ENCODE measurements at regions not wholly inside any gene's neighbourhood (a gene's known extent, or its start where the extent isn't known, plus 50 kb on each side); places are given as distances from the start of the nearest gene placed in this dataset.

GRCh38 chr18:30766053-30766452 lies 276.5 kb downstream of the DSC3 start:
- Histone ChIP-seq H3K9me3 (ENCODE audit: control extremely low read depth in 1 of 3, control insufficient read depth in 2 of 3, insufficient read depth in 1 of 3, low read length in 2 of 3) (no peaks in the 10 kb centered on the region), H2AFZ (ENCODE audit: insufficient read depth, low read depth, low read length, poor library complexity, severe bottlenecking) (no peak overlapping the region), H3K9ac (ENCODE audit: low read length) (no peak overlapping the region), H3K4me2 (replicated peaks; ENCODE audit: low read depth, low read length, poor library complexity, severe bottlenecking) (no peak overlapping the region), H3K4me1 (ENCODE audit: control insufficient read depth in 2 of 2, insufficient read depth in 2 of 2, low read length in 2 of 2) (no peaks in the 10 kb centered on the region), H3K36me3 (replicated peaks in 1 of 2; ENCODE audit: control extremely low read depth in 1 of 2, control insufficient read depth in 1 of 2, extremely low read depth in 1 of 2, insufficient read depth in 2 of 2, low read length in 1 of 2) (no peaks in the 10 kb centered on the region), H4K20me1 (ENCODE audit: control insufficient read depth, insufficient read depth, low read length, poor library complexity, severe bottlenecking) (no peaks in the 10 kb centered on the region), H3K27ac (ENCODE audit: low read length in 2 of 2) (no peak overlapping the region), H3K79me2 (ENCODE audit: control insufficient read depth, insufficient read depth, low read length) (no peaks in the 10 kb centered on the region), H3K4me3 (ENCODE audit: control extremely low read depth in 1 of 5, extremely low read depth in 1 of 5, insufficient read depth in 1 of 5, low read depth in 2 of 5, low read length in 4 of 5) (no peak overlapping the region), H3K27me3 (replicated peaks in 1 of 4; ENCODE audit: control extremely low read depth in 1 of 4, control insufficient read depth in 3 of 4, insufficient read depth in 4 of 4, low read length in 3 of 4) (no peaks in the 10 kb centered on the region)
- H3K4me1 Mint-ChIP-seq, result no peaks in the 10 kb centered on the region
- peaks cover 2% of the 10 kb centered on the region for H3K9me3 Mint-ChIP-seq (ENCODE audit: insufficient read depth)
- no peaks in the 10 kb centered on the region for H3K27me3 Mint-ChIP-seq
- ChIA-PET POLR2A (no interaction called here), CTCF (no interaction called here)
- ATAC-seq (ENCODE audit: low read depth), result no peak
- DNase-seq, result no peak
- no peak overlapping the region for H3K27ac Mint-ChIP-seq
- no peak for TF ChIP-seq CTCF (IDR thresholded peaks at IDR 0.05)
- TF ChIP-seq EZH2 (IDR thresholded peaks at IDR 0.05; ENCODE audit: borderline replicate concordance, insufficient read depth, low read depth, low read length, poor library complexity, severe bottlenecking), result no peak
- intact Hi-C loops (cut with micrococcal nuclease), result no loop called here
- WGBS (ENCODE audit: insufficient coverage), result no CpG with 5 or more reads among the region's 1 CpG
- H3K4me3 Mint-ChIP-seq, result no peak overlapping the region

- no peaks in the 10 kb centered on the region for H3K9me3 ChIP-seq (ENCODE audit: control extremely low read depth in 1 of 3, control insufficient read depth in 2 of 3, insufficient read depth in 1 of 3, low read length in 2 of 3)
- ATAC-seq (ENCODE audit: low read depth) (no peak), DNase-seq (no peak)
- no peak overlapping the region for H3K4me3 ChIP-seq (ENCODE audit: control extremely low read depth in 1 of 5, extremely low read depth in 1 of 5, insufficient read depth in 1 of 5, low read depth in 2 of 5, low read length in 4 of 5)
- ChIA-PET CTCF (no interaction called here), POLR2A (no interaction called here)
- no peaks in the 10 kb centered on the region for H3K79me2 ChIP-seq (ENCODE audit: control insufficient read depth, insufficient read depth, low read length)
- no peaks in the 10 kb centered on the region for H3K27me3 ChIP-seq (replicated peaks in 1 of 4; ENCODE audit: control extremely low read depth in 1 of 4, control insufficient read depth in 3 of 4, insufficient read depth in 4 of 4, low read length in 3 of 4)
- no peak overlapping the region for H2AFZ ChIP-seq (ENCODE audit: insufficient read depth, low read depth, low read length, poor library complexity, severe bottlenecking)
- H3K36me3 ChIP-seq (replicated peaks in 1 of 2; ENCODE audit: control extremely low read depth in 1 of 2, control insufficient read depth in 1 of 2, extremely low read depth in 1 of 2, insufficient read depth in 2 of 2, low read length in 1 of 2), result no peaks in the 10 kb centered on the region
- WGBS (ENCODE audit: insufficient coverage), result no CpG with 5 or more reads among the region's 4 CpGs
- intact Hi-C loops (cut with micrococcal nuclease), result no loop called here
- Mint-ChIP-seq H3K9me3 (ENCODE audit: insufficient read depth) (no peaks in the 10 kb centered on the region), H3K27me3 (no peaks in the 10 kb centered on the region), H3K4me1 (no peaks in the 10 kb centered on the region), H3K4me3 (no peak overlapping the region), H3K27ac (no peak overlapping the region)
- no peak overlapping the region for H3K27ac ChIP-seq (ENCODE audit: low read length in 2 of 2)
- H3K4me2 ChIP-seq (replicated peaks; ENCODE audit: low read depth, low read length, poor library complexity, severe bottlenecking), result no peak overlapping the region
- no peaks in the 10 kb centered on the region for H3K4me1 ChIP-seq (ENCODE audit: control insufficient read depth in 2 of 2, insufficient read depth in 2 of 2, low read length in 2 of 2)
- H3K9ac ChIP-seq (ENCODE audit: low read length), result no peak overlapping the region
- H4K20me1 ChIP-seq (ENCODE audit: control insufficient read depth, insufficient read depth, low read length, poor library complexity, severe bottlenecking), result no peaks in the 10 kb centered on the region
- TF ChIP-seq CTCF (IDR thresholded peaks at IDR 0.05) (no peak), EZH2 (IDR thresholded peaks at IDR 0.05; ENCODE audit: borderline replicate concordance, insufficient read depth, low read depth, low read length, poor library complexity, severe bottlenecking) (no peak)
Observed at GRCh38 chr18:30765247-30765646, 277.3 kb downstream of the DSC3 start.

Data from B cell (primary cell).